NCI-H82 treated with DMSO at 0.1 percent for 48 hours (cell line): ENCODE measurements at regions not wholly inside any gene's neighbourhood (a gene's known extent, or its start where the extent isn't known, plus 50 kb on each side); places are given as distances from the start of the nearest gene placed in this dataset.
"Not testable (repeated sequence)": the region's sequence is repeated elsewhere in the genome, so short reads cannot be mapped to it uniquely, and the experiment has no call there.

Source experiments
- DNase-seq: peaks from one replicate; lab custom pipeline; 2025; ENCODE audit not compliant: unreplicated experiment; lab: John Stamatoyannopoulos, UW

DNA sequence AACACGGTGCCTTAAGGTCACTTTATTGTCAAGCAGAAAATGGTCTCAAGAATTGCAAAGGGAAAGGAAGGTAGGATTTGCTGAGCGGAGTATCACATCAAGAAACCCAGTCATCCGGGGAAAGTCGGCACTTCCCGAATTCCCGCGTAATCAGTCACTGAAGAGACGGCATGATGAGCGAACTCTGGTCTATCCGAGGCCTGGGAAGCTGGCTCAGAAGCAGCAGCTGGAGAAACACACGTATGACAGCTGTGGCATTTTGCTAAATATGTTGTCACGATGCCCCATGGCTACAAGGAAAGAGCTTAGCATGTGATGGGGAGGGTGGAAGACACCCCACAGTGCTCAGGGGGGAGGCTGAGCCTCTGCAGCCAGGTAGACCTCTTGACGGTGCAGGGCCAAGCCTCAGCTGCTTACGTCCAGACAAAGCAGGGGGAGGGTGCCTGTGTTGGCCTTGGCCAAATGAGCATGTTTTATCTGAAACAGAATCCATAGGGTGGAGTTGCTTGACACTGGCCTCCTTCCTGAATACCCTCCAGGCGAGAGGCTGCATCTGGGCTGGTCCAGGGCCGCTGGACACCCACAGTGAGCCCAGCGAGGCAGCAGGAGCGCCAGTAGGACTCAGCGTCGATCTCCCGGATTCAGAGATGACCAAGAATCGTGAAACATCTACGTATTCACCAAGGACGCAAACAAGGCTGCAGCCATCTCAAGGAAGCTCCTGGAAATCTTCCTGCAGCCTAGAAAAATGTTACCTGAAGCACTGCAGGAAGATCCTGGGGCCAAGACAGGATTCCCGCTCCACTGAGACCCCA, 118.8 kb upstream of the AFDN start:
- DNase-seq, result no peak

DNA sequence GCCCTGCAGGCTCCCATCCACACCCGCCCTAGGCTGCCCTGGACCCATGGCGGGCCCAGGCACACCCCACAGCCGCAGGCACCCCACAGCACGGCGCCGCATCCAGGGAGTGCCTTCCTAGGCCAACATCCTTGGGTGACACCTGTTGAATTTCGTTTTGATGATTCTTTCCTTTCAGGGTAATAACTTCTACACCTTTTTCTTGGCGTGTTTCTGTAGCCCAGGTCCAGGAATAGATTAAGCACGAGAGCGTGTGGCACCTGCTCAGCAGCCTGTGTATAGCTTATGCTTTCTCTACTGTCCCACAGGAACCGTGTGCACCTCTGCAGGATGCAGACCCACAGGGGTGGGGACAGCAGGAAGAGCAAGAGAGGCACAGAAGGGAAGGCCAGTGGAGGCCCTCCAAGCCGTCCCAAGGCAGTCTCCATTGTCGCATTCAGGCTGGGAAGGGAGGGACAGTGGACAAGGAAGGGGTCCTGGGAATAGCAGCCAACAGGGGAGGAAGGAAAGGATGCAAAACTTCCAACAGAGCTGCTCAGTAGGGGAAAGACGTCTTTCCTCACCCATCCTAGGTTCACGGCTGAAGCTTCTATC, 118.1 kb upstream of the AFDN start:
- DNase-seq, result no peak

DNA sequence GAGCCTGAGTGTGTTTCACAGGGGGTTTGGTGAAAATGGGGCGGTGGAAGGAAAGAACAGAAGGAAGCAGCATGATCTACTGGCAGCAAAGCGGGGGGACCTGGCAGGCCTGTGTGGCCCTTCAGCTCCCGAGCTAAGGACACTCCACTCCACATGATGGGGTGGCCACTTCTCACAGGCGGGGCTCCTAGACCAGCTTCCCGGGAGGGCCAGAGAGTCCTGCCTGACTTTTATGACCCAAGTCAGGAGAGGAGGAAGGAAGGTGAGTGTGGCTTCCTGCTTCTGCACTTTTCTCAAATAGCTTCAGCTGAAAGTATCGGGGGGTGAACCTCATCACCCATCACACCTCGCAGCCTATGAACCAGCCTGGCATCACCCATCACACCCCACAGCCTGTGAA, 117.5 kb upstream of the AFDN start:
- DNase-seq, result no peak

DNA sequence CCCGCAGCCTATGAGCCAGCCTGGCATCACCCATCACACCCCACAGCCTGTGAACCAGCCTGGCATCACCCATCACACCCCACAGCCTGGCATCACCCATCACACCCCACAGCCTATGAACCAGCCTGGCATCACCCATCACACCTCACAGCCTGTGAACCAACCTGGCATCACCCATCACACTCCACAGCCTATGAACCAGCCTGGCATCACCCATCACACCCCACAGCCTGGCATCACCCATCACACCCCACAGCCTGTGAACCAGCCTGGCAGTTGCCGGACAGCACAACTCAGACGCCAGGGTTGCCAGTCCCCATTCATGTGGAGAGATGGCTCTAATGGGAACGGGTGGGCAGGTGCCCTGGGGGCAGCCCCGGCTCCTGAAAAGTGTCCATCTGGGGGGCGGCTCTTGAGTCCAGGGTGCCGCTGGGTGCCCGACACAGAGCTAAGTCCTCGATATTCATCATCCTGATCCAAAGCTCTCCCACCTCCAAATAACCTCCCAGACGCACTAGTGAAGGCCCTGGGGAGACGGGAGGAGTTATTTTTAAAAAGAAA, 116.9 kb upstream of the AFDN start:
- DNase-seq, result not testable (repeated sequence)

DNA sequence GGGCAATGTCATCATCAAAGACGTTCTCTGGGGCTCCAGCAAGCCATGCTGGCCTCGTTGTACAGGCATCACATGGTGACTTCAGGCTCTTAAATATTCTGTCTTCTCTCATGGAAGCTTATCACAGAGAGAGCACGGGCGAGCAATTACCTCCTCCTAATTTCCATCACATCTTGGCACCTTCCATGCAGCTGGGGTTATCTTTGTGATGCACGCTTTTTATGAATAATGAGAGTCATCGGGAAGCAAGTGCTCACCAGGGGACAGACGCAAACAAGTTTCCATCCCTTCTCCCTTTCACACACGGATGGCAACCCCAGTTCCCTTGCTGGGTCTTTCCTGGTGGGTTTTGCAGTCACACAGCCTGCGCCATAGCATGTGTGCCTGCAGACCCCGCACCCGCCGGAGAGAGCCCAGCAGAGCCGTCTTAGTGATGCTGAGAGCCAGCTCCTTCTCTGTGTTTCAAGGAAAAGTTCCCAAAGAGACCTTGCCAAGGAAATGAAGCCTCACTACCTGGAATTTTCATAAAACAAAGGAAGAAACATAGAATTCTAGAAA, 116.3 kb upstream of the AFDN start:
- DNase-seq, result no peak

DNA sequence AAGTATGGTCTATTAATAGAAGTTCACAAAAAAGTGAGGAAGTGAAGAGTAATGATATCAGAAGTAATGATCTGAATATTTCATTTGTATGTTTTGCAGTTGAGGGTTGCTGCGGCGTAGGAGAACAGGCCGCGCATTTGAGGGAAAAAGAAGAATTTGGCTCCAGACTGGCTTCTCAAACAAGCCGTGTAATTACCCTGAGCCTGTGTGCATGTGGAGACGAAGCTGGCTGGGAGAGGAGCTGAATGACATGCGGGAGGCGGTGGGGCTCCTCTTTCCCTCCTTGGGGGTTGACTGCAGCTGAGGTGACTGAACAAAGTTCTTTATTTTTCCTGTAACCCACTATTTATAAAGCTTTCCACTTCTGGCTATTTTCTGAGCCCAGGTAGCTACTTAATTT, 115.5 kb upstream of the AFDN start:
- no peak for DNase-seq

DNA sequence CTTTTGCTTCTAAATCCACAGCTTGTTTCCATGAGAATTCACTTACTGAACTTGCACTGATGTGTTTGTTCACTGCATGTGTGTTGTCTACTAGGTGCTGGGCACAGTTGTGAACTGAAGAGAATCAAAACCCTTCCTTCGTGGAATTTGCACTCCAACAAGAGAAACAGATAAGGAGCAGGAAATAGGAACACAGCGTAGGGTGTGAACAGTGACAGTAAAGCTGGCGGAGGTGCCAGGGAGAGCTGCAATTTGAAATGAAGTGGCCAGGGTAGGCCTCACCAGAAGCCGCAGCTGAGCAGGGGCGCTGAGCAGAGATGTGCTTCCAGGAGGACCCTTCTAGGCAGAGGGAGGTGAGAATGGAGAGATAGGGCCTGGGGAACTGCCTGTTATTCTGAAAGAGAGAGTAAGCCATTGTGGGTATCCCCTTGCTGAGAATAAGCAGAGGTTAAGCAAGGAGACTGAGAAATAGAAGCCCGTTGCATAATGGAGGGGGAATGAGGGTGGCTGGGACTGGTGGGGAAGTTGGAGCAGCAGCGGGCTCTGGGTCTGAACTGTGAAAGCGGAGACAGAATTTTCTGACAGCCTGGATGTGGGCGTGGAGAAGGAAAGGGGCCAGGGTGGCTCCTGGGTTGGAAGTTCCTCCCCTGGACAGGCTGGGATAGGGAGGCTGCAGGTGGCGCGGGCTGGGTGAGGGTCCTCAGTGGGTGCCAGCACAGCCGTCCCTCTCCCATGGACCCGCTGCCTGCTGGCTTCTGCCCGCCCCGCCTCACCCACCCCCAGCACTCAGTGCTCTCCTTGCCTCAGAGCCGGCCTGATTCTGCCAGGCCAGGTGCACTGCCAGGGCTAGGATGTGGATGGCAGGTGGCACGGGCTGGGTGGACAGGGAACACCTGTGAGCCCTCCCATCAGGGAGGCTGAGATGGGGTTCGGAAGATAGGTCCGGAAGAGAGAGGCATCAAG, 114.7 kb upstream of the AFDN start:
- no peak for DNase-seq

DNA sequence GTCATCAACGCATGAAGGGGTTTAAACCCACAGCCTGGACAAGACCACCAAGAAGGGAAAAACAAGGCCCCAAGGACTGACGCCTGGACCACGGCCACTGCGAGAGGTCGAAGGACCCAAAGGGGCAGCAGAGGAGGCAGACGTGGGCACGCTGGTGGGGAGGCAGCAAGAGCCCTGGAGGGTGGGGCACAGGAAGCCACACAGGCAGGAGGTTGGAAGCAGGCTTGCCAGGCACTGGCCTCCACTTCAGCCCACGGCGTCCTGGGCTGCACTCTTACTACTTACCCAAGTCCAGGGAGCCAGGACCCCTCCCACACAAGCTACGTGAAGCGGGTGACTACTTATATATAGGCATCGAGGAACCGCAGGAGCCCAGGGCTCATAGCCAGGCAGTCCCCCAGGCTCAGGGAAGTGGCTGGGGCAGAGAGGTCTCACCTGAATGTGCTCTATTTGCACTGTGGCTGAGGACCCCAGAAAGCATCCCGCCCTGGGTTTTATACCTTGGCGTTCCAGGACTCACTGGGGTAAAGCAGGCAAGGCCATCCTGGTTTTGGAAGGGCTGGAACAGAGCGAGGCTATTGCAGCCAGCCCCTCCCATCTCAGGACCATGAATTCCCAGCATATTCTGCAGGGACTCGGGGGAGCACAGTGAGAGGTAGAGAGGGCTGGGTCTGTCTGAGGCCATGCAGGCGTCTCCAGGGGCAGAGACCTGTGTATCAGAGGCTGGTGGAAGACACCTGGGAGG, 113.8 kb upstream of the AFDN start:
- no peak for DNase-seq

DNA sequence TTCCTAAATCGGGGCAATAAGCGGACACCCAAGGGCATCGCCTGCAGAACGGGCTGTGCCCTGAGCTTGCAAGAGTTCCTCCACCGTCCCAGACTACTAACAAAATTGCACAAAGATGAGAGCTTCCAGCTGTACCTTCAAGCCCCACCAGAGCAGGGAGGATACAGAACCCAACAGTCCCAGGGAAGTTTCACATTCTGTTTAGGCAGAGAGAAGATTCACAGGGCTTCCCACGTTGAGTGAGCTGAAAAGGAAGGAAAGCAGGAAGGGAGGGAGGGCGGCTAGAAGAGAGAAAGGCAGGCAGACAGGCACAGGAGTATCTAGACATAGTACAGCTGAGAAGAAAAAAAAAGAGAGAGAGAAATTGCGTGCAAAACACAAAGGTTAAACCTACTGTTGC, 112.6 kb upstream of the AFDN start:
- DNase-seq, result no peak

DNA sequence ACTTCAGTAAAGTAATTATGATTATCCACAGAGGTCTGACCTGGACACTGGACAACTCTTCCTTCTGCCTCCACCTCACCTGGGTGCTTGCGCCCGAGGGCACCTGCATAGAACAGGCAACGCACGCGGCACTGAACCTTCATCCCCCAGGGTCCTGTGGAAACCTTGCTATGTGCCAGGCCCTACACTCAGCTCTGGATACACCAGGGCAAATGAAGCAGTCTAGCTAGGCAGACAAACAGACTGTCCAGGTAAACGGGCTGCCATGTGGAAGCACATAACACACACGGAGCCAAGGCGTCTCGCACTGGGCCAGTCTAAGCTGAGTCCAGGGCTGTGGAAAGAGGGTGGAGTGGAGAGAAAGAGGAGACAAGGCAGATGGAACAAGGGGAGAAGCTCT, 109.3 kb upstream of the AFDN start:
- no peak for DNase-seq

DNA sequence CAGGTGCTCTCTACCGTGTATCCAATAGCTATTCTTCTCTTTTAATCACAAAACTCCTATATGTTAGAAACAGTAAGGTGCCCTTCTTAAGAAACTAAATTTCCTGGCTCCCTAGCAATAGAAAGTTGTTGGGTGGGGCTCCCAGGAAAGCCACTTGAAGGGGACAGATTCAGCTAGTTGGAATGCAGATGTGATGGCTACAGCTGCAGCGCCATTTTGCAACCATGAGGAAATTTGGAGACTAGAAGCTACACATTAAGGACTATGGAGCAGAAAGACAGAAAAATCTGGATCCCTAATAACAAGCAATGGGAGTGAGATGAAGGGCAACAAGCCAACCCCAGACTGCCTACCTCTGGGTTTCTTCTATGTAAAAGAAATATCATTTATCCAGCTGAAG, 108.8 kb upstream of the AFDN start:
- DNase-seq, result no peak

DNA sequence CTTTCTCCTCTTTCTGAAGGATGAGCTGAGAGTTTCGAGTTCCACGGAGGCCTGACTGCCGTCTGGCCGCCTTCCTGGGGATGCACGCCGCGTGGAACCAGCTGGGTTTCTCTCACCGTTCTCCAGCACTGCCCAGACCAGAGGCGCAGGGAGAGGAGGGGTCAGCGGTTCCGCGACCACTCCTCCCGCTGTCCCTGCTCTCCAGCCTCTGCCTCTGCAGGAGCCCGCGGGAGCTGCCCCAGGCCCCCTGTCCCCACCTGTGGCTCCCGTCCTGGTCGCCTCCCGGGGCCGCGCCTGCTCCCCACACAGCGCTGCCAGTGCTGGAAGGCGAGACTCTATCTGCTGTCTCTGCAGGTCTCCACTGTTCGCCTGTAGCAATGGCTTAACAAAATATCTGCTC, 106.8 kb upstream of the AFDN start:
- no peak for DNase-seq

DNA sequence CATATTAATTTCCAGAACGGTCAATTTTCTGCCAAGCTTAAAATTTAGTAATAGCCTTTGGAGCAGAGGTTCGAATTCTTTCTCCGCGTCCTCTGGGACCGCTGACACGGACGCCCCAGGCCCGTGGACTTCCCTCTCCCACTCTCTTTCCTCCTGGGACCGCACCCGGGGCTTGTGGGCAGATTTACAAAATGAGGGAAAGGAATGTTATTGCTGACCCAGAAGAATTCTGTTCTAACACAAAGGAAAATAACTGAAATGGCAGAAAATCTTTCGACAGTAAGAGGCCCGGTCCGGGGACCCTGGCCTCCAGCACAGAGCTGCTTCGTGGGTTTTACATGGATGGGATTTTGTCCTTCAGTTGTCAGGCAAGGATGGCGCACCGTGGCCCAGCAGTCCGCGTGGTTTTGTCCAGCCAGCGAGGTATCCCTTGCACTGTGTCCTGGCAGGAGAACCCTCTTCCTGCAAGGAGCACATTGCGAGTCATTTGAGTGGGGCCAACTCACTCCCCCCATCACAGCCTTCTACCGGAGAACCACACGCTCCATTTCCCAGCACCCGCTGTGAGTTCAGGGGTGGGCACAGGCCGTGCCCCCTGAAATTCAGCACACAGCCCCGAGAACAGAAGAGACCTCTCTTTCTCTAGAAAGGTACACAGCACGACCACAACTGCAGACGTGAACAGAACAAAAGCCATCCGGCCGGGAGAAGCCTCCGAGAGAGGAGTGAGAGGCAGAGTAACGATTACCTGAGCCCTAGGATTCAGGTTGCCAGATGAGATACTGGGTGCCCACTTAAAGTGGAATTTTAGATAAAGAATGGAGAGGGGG, 106.0 kb upstream of the AFDN start:
- no peak for DNase-seq

DNA sequence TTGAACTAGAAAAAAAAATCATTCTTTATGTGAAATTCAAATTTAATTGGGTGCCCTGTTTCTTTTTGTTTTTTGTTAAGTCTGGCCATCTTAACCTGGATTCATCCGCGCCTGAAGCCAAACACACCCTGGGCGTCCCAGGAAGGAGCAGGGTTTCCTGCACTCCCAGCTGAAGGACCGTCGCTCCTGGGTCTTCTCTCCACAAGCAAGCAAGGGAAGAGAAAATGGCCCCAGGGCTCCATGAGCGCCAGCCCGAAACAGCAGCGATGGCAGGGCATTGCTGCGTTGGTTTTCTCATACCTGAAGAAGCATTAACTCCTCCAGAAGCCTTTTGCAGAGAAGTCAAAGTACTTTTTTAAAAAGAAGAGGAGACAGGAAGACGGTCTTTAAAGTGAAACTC, 105.4 kb upstream of the AFDN start:
- no peak for DNase-seq

DNA sequence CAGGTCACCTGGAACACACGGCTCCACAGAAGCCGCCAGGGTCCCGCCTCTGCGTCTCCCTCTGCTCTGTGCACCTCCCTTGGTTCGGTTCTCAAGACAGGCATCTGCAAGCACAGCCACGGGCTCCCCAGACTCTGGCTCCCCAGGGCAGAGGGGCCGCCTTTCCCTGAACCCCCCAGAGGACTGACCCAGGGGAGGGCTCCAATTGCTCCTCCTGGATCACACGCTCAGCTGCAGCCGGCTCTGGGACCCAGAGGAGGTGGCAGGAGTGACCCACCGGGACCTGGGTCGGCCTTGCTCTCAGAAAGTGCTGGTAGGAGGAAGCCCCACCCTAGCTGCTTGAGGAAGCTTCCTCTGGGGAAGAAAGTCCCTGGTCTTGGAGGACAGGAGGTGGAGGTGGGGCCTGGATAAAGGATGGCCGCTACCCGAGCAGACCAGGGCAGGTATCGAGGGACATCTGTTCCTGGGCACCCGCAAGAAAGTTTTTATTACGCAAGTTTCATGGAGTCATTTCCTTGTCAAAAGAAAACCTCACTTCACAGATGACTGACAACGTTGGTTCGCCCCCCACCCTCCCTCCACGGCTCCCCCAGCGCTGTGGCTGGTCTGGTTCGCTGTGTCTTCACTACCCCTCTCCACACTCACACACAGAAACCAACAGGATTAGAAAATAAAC, 103.9 kb upstream of the AFDN start:
- no peak for DNase-seq

DNA sequence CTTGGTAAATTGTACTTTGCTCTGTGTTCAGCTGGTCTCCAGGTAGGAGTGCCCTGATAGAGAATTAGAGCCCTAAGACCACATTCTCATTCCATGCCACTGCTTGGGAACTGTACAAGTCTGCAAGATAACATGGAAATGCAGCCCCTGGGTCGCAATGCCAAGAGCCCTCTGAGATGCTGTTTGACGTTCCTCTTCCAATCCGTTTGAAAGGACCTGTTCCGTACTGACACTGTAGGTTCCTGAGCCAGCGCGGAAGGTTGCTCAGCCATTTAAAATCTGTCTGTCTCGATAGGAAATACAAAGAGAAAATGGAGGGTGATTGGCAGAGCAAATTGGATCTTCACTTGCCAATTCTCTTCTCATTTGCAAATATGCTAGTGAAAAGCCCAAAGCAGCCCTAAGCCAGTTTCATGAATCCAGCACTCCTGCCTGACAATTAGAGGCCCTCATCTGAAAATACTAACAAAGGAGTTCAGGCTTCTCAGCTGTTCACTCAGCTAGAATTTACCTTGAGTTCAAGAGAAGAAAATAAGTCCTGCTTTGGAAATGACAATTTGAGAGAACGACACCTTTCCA, 100.6 kb upstream of the AFDN start:
- DNase-seq, result no peak

DNA sequence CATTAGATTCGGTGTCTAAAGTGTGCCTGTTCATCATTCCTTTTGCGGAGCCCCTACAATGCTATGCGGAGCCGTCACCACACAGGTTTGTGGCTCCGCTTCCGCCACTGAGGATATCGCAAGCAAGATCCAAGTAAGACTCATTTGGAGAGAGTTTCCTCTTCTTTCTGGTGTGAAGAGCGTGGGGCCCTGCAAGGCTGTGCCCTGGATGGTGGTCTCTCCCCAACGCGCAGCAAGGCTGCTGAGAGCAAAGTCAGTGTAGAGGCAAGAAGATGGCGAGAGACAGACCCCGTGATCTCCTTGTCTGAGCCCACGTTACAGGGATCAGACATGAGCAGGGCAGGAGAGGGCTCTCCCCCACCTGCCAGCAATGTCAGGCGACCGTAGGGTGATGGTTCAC, 96.3 kb upstream of the AFDN start:
- DNase-seq, result no peak

DNA sequence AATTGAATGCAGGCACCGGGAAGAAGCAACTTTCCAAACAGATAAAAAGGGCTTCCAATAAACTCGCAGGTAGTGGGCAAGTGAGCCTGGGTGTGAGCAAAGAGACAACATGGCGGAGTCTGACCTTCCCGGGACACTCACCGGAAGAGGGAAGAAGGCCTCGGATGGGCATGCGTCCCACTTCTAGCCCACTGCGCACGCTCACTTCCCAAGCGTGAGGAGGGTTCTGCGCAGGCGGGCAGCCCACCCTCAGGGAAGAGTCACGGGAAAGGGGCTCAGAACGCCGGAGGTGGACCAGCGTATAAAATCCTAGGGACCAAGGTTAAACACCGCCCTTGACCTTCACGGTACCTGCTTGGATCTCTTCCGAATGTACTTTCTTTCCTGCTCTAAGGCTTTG, 95.5 kb upstream of the AFDN start:
- DNase-seq, result no peak
